ENCODE measurements at regions not wholly inside any gene's neighbourhood (a gene's known extent, or its start where the extent isn't known, plus 50 kb on each side); places are given as distances from the start of the nearest gene placed in this dataset.
"Not testable (repeated sequence)": the region's sequence is repeated elsewhere in the genome, so short reads cannot be mapped to it uniquely, and the experiment has no call there.

DNA sequence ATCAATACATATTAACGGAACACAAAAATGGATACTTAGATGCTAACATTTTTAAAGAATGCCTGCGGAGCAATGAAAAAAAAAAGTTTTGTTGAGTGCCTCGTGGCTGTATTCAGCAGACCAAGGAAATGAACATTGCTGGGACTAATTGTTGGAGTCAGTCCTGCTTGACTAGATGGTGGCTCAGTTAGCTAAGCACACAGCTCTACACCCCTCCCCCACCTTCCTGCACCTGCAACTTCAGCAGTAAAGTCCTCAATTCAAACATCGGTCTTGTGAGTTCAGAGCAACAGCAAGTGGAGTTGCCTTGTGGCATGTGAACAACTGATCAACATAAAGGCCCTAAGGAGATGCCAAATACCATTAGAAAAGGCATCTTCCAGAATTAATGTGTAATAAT is 326.0 kb upstream of the NPSR1 start:
- DNase-seq (ENCODE audit: low read depth), result no peak

DNA sequence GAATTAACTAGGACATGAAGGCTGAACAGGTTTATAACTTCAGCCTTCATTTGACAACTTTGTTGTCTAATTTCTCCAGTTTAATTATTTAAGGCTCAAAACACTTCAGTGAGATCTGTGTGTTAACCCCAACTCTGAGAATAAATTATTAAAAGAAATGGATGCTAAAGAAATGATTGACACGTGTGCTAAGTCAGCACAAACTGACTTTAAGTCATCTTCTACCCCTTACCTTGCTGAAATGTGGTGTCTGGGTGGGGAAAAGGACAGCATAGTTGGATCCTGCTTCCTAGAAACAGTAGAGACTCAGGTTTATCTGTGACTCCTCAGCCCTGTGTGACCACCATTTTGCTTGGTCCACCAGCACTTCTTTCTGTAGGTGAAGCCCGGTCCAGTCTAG is 324.8 kb upstream of the NPSR1 start:
- DNase-seq (ENCODE audit: low read depth), result no peak

DNA sequence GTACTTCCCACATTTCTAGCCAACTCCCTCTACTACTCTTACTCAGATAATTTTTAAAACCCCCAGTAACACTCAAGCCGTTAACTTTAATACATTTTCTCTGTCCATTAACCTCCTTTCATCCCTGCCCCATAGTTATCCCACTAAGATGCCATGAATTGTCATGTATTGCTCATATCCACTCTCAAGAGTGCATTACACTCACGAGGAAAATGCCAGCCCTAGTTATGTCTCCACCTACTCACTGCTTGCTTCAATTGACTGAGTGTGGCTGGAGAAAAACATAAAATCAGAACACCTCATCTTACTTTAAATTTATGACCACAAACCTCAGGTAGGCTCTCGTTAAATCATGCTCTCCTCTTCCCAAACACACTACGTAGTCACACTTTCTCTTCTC is 324.1 kb upstream of the NPSR1 start:
- no peak for DNase-seq (ENCODE audit: low read depth)

DNA sequence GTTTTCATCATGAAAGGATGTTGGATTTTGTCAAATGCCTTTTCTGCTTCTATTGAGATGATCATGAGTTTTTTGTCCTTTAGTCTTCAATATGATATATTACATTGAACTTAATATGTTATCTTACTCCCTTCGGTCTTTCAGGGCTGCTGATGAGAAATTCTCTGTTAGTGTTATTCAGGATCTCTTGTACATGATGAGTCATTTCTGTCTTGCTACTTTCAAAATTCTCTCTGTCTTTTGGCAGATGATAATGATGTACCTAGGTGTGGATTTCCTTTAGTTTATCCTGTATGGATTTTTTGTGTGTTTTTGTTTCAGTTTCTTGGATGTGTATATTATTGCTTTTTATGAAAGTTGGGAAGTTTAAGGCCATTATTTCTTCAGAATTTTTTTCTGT is 320.9 kb upstream of the NPSR1 start:
- peak; percentile 34 for DNase-seq (ENCODE audit: low read depth)

DNA sequence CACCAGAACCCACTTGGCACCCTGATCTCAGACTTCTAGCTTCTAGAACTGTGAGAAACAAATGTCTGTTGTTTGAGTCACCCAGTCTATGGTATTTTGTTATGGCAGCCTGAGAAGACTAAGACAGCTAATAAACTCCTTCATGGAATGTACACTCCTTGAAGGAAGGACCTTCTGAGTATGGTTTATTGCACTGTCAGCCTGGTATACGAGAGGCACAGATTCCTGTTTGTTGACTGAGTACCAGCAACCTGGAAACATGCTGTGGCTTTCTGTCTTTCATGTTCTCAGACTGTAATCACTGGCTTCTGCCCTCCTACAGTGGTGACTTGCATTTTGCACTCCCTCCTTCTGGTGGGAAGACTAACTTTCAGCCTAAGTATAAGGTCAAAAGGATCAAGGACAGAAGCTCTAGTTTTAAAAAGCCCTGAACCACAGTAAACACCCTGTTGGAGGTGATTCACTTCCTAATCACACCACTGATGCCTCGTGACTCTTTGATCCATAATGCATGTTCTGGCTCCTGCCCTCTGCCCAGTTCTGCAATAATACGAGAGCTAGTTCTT is 319.0 kb upstream of the NPSR1 start:
- peak; percentile 45 for DNase-seq (ENCODE audit: low read depth)

DNA sequence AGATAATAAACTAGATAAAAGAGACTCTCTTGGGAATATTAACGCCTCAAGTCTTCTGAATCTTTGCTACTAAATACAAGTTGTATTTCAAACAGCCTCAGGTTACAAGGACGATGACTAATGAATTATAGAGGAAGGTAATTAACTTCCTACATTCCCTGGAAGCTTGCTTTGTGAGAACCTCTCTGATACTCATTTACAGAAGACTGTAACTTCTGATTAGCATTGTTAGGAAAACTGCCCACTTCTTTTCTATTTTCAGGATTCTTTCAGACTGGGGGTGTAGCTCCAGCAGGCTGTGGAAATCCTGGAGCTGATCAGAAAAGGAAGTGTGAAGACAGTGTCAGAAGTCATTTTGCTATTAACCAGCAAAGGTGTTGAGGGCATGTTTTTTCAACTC is 316.7 kb upstream of the NPSR1 start:
- DNase-seq (ENCODE audit: low read depth), result peak; percentile 30

DNA sequence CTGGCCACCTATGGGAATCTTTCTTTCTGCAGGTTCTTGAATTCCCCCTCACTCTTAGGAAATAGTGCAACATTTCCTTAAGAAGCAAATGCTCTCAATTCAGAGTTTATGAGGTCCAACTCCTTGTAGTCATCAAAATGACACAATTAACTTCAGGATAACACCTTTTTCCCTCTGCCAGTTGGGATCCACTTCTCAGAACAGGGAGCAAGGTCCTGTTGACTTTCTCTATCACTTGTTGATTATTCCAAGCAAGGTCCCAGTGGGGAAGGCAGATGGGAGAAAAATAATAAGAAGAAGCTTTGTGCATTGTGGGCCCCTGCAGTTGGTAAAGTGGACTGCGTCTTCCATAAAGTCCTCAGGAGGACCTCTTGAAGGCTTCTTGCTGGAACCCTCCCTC is 315.6 kb upstream of the NPSR1 start:
- DNase-seq (ENCODE audit: low read depth), result no peak

DNA sequence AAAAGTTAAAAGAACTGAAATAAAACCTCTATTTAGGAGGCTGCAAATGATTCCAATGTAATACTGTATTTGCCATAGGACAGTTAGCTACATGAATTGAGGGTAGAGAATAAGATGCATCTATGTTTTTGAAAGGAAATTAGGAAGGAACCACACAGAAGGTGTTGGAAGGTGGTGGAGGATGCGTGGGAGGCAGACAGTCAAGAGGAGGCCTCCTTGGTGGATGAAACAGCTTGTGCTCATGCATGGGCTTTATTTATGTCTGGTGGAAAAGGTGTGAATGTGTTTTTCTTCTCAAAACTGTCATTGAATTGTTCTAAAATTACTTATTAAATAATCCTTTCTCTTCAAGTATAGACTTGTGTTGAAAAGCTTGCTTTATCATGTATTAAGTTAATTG is 314.4 kb upstream of the NPSR1 start:
- no peak for DNase-seq (ENCODE audit: low read depth)

DNA sequence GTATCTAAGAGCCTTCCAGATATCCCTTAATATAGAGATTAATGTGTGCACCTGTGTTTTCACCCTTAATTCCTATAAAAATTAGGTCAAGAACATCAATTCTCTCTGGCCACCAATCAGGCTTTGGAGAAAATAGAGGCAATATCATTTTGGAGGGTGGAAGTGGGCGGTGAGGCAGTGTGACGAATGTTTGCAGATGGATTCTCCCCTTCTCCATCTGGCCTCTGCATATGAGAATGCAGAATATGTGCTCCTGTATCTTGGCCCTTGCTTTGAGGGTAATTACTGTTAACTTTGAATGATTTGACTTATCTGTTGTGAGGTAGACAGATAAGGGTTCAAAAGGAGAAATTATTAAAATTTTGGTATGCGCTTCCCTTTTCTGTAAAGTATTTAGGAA is 304.0 kb upstream of the NPSR1 start:
- DNase-seq (ENCODE audit: low read depth), result no peak

DNA sequence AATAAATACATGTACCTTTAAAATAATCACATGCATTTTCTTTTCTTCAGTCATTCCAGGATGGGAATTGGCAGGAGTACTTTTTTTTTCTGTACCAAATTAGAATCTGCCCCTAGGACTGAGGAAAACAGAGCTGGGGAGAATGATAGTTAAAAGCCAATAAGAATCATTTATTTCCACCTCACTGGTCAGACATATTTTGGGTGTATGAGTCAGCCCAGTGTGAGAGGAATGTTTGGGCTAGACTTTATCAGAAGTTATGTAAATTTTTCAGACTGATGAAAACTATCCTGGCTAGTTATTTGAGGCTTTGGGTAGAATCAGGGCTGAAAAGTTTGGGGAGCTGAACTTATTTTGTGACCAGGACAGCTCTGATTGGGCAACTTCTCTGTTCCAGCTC is 303.1 kb upstream of the NPSR1 start:
- DNase-seq (ENCODE audit: low read depth), result peak; percentile 15

DNA sequence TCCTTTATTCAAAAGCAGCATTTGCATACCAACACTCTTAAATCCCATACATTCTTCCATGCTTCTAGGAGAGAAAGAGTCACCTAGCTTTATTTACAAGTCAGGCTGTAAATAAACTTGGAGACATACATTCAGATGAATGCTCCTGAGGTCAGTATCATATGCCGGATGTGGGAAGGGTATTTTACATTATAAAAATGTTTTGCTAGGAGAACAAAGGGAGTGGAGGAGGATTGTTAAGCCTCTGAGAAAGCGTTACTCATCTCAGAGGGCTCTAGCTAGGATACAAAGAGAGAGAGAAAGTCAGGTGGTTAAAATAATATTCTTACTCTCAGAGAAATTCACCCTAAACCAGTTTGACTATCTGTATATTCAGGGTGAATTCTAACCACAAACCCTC is 300.9 kb upstream of the NPSR1 start:
- no peak for DNase-seq (ENCODE audit: low read depth)

DNA sequence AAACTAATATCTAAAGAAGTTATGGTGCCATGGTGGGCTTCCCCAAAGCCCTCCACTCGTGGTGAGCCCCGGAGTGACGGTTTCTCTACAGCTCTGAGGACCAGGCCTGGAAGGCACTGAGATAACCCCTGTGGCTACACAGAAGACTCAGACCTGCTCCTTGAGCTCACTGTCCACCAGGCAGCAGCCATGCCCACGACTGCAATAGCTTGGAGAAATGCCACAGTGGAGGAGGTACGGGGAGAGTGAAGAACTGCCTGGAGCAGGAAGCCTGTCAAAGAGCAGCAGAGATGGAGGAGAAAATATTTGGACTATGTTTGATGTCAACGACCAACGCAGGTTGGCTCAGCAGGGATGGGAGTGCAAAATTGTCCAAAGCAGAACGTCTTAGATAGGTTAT is 300.1 kb upstream of the NPSR1 start:
- DNase-seq (ENCODE audit: low read depth), result no peak

DNA sequence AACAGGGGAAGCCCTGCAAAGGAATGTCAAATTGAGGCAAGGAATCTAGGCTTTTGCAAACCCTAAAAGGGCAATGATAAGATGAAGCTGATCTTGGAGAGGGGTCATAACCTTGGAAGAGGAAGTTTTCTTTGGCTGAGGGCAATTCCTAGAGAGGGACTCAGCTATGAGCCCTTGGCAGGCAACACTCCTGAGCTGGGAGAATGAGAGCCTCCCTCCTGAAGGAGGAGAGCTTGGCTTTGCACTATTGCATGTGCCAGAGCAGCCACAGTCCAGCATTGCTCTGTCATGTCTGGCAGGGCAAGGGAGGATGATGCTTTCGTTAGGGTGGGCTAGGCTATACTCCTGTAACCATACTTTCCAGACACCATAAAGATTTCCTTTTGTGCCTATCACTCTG is 299.4 kb upstream of the NPSR1 start:
- DNase-seq (ENCODE audit: low read depth), result not testable (repeated sequence)

DNA sequence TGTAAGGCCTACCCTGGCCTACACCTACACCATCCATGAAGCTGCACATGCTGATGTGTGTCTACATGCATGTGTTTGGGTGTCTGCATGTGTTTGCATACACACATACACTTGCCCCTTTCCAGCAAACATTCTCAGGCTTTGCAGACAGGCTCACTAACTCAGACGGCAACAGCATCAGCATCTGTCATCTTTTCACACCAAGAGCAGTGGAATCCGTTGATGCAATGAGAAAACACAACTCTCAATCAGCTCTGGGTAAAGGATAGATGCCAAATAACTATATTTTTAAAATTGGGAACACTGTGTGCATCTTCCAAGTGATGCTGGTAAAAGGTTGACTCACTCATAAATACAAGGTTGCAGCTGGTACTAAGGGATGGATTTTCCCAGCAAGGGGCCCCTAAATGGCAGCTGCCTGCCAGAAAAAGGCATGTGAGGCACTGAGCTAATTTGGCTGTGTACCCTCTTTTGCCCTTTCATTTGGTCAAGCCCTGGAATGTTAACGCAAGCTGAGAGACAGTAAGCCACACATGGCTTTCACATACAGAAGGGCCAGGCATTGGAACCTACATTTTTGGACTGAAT is 296.3 kb upstream of the NPSR1 start:
- no peak for DNase-seq (ENCODE audit: low read depth)

DNA sequence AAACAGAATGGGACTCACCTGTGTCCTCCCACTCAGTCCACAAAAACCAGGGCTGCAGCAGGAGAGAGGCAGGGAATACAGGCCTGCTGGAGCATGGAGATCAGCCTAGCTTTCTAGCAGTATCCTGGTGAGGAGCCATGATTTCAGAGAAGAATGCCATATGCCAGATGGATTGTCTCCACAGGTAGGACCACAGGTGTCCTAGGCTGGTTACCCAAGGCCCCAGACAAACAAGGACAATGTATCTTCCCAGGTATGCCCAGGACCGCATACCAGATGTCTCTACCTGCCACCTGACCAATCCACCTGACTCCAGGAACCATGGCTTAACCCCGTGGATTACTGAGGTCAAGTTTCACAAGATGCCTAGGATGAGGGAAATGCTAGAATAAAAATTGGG is 295.4 kb upstream of the NPSR1 start:
- DNase-seq (ENCODE audit: low read depth), result no peak

DNA sequence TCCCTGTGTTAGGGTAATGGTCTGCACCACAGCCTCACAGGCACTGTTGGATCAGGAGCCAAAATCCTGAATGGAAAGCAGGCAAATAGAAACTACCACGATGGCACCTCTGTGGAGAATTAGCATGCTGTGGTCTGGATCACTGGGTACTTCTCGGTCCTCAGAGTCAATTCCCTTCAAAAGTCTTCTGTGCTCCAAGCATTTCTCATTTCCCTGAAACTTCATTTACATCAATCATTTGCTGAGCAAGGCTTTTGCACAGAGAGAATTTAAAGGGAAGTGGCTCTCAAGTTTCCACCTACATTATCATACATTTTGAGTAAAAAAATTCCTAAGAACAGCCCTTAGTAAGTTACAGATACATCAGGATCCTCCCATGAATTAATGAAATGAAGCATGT is 293.9 kb upstream of the NPSR1 start:
- no peak for DNase-seq (ENCODE audit: low read depth)

DNA sequence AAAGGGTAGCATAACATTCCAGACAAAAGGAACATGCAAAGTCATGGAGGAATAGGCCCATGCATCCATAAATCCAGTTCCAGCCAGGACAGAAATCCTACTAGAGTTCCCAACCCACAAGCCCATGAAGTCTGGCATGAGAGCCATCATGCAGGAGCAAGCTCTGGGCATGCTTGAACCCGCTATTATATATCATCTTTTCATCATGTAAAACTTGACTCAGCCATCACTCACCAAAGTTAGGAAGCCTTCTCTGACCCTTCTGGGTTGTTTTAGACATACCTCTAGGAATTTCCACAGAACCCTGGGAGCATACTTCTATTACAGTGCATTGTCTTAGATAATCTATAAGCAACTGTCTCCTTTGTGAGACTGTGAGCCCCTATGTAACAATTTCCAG is 293.0 kb upstream of the NPSR1 start:
- DNase-seq (ENCODE audit: low read depth), result no peak

DNA sequence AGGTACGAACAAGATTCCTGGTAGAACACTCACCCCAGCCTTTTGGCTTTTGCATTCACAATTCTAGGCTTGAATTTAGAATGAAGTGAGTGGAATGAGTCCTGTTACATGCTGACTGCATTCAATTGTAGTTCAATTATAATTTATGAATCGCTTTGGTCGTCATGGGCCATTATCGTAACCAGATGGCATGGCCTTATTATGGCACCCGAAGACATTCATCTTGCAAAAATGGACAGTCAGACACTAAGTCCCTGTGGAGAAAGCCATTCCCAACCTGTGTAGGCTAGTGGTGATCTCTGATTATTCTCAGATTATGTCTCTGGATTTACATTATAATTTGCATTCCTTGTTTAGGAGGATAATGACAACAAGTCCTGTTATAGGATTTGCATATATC is 292.4 kb upstream of the NPSR1 start:
- DNase-seq (ENCODE audit: low read depth), result no peak

DNA sequence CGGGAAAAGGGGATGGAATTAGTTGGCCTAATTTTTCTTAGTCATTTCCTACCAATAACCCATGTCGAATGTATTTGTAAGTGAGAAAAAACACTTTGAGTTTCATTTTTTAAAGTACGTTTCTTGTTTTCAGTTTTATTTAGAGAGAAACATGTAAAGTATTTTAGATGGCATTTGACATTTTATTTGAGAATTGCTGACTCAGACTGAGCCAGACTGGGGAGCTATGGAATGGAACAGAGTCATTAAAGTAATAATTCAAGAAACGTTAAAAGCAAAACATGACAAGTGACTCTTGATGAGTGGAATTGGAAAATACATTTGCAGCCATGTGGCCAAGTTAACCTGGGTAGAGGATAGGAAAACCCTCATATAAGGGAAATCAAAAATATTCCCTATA is 286.1 kb upstream of the NPSR1 start:
- no peak for DNase-seq (ENCODE audit: low read depth)

DNA sequence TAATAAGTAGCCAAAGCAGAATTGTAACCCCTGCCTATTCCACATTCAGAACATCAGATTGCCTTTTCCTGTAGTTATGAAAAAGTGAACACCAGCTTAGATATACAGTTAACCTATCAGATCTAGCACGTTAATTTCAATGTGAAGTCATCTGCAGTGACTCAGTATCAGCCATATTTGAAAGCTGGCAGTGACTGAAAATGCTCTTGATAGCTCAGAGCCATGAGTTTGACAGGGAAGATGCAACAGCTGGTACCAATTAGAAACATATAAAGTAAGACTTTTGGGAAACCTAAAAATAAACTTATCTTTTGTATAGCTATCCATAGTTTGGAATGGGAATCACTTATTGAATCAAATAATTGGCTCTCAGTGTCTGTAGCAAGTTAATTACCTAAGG is 284.1 kb upstream of the NPSR1 start:
- no peak for DNase-seq (ENCODE audit: low read depth)

DNA sequence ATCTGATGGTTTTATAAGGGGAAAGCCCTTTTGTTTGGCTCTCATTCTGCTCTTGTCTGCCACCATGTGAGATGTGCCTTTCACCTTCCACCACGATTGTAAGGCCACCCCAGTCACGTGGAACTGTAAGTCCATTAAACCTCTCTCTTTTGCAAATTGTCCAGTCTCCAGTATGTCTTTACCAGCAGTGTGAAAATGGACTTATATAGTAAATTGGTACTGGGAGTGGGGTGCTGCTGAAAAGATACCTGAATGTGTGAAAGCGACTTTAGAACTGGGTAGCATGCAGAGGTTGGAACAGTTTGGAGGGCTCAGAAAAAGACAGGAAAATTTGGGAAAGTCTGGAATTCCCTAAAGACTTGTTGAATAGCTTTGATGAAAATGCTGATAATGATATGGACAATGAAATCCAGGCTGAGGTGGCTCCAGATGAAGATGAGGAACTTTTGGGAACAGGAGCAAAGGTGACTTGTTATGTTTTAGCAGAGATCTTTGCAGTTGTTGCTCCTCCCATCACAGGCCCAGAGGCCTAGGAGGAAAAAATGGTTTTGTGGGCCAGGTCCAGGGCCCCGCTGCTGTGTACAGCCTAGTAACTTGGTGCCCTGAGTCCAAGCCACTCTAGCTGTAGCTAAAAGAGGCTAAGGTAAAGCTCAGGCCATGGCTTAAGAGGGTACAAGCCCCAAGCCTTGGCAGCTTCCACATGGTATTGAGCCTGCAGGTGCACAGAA is 275.7 kb upstream of the NPSR1 start:
- no peak for DNase-seq (ENCODE audit: low read depth)

DNA sequence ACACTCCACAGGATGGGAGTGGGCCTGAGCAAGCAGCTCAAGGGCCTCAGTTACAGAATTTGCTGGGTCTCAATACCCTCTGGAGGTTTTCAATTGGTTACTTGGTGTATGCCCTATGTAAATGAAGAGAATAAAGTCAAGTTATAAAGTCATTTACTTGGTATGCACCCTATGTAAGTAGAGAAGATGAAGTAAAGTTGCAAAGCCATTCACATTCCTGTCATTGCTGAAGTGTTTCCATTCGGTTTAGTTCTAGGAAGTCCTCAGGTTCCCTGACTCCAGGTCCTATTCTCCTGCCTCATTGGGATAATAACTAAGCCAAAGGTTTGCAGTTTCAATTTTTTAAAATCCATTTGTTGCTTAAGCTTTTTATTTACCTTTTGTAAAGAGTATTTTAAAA is 272.6 kb upstream of the NPSR1 start:
- DNase-seq (ENCODE audit: low read depth), result no peak

DNA sequence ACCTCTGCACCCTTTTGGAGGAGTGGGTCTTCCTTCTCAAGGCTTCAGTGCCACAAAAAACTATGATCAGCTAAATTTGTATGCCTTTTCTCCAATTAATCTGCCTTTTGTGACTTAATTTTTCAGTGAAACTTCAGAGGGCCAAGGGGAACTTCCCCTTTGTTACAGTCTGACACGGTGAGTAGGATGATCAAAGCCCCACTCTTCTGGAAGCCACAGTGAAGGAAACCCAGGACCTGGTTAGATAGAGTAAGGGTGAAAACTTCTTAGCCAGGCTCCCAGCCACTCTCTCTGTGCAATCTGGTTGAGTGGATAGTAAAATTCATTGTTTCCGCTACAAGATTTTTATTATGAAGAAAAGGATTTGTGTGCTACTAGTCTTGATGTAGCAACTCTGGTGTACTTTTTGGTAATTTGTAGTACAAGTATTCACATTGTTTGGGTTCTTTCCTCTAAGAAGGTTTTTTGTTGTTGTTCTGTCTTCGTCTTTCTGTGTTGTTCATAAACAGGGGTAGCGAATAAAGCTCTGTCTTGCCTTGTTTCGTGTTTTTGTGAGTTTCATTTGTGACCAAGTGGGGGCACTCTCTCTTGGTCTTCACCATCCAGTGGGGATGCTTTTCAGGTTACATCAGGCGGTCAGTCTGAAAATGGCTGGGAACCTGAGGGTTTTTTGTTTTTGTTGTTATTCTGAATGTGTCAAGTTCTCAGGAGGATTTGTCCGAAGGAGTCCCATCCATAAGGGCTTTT is 268.5 kb upstream of the NPSR1 start:
- DNase-seq (ENCODE audit: low read depth), result no peak

Data from ELR (cell line).